WTC11 (cell line): ENCODE measurements at regions not wholly inside any gene's neighbourhood (a gene's known extent, or its start where the extent isn't known, plus 50 kb on each side); places are given as distances from the start of the nearest gene placed in this dataset.

Experiments
- ATAC-seq: fragments of 200-7000 bp; cut with Tn5 transposase; 2 replicates; pipeline ENCODE4 v1.10.0; 2021; ENCODE audit warnings: mild to moderate bottlenecking, moderate library complexity
- CTCF ChIA-PET: fragments of 300-600 bp; sonication (Branson Sonifier 250); formaldehyde crosslinking; loops from one replicate; lab custom pipeline; 2021; ENCODE audit warnings: antibody characterized with exemption; lab: Charles Lee
- POLR2A ChIA-PET: fragments of 350-600 bp; sonication (Branson Sonifier 250); formaldehyde crosslinking; loops from one replicate; lab custom pipeline; 2021; ENCODE audit warnings: antibody characterized with exemption; lab: Charles Lee
- DNase-seq: peaks from one replicate; pipeline ENCODE4 v3.0.0; 2021; ENCODE audit warnings: low spot score
- H3K27ac Mint-ChIP-seq: 2 replicates; pipeline ENCODE4 v1.8.0; 2021; ENCODE audit warnings: mixed read lengths
- H3K27me3 Mint-ChIP-seq: 2 replicates; pipeline ENCODE4 v1.8.0; 2021; ENCODE audit warnings: low read depth, mild to moderate bottlenecking, moderate library complexity, mixed read lengths
- H3K36me3 Mint-ChIP-seq: 2 replicates; pipeline ENCODE4 v1.8.0; 2021; ENCODE audit warnings: mixed read lengths
- H3K4me1 Mint-ChIP-seq: 2 replicates; pipeline ENCODE4 v1.8.0; 2022; ENCODE audit warnings: mixed read lengths
- H3K4me3 Mint-ChIP-seq: 2 replicates; pipeline ENCODE4 v1.8.0; 2021; ENCODE audit warnings: mild to moderate bottlenecking, moderate library complexity, mixed read lengths
- H3K9me3 Mint-ChIP-seq: 2 replicates; pipeline ENCODE4 v1.8.0; 2021; ENCODE audit warnings: mixed read lengths
- ATF1 ChIP-seq: sonication (generic); formaldehyde crosslinking; IDR thresholded peaks from 2 replicates; pipeline ENCODE4 v1.8.1; 2023; ENCODE audit warnings: mild to moderate bottlenecking, moderate library complexity, missing genetic modification reagents
- ATF2 ChIP-seq: sonication (generic); formaldehyde crosslinking; IDR thresholded peaks from 2 replicates; pipeline ENCODE4 v1.8.1; 2022; ENCODE audit warnings: low read depth, missing genetic modification reagents, borderline replicate concordance
- CREB1 ChIP-seq: sonication (generic); formaldehyde crosslinking; IDR thresholded peaks from 2 replicates; pipeline ENCODE4 v1.8.0; 2023; ENCODE audit warnings: mild to moderate bottlenecking, missing genetic modification reagents
- CREM ChIP-seq: sonication (generic); formaldehyde crosslinking; IDR thresholded peaks from 2 replicates; pipeline ENCODE4 v1.8.1; 2022; ENCODE audit warnings: mild to moderate bottlenecking, missing genetic modification reagents, moderate library complexity
- E2F1 ChIP-seq: sonication (generic); formaldehyde crosslinking; IDR thresholded peaks from 2 replicates; pipeline ENCODE4 v1.8.0; 2022; ENCODE audit warnings: mild to moderate bottlenecking, missing genetic modification reagents
- E2F5 ChIP-seq: sonication (generic); formaldehyde crosslinking; IDR thresholded peaks from 2 replicates; pipeline ENCODE4 v1.8.1; 2022; ENCODE audit warnings: mild to moderate bottlenecking, moderate library complexity, missing genetic modification reagents
- EMX1 ChIP-seq: fragments of 250-450 bp; sonication (Bioruptor Pico); IDR thresholded peaks from 2 replicates; pipeline ENCODE4 v1.8.0; 2021; ENCODE audit warnings: mild to moderate bottlenecking
- ERG ChIP-seq: fragments of 250-450 bp; sonication (Bioruptor Pico); IDR thresholded peaks from 2 replicates; pipeline ENCODE4 v1.8.0; 2021; ENCODE audit warnings: mild to moderate bottlenecking
- ETV6 ChIP-seq: sonication (generic); formaldehyde crosslinking; IDR thresholded peaks from 2 replicates; pipeline ENCODE4 v1.8.1; 2022; ENCODE audit warnings: mild to moderate bottlenecking, missing genetic modification reagents
- GTF2I ChIP-seq: fragments of 250-450 bp; sonication (Bioruptor Pico); conservative IDR thresholded peaks from 2 replicates; pipeline ENCODE4 v1.4.0; 2021; ENCODE audit warnings: mild to moderate bottlenecking
- IRF2 ChIP-seq: sonication (generic); formaldehyde crosslinking; IDR thresholded peaks from 2 replicates; pipeline ENCODE4 v1.8.0; 2022; ENCODE audit warnings: low read depth, missing genetic modification reagents, borderline replicate concordance
- KAT7 ChIP-seq: sonication (generic); formaldehyde crosslinking; IDR thresholded peaks from 2 replicates; pipeline ENCODE4 v1.8.1; 2023; ENCODE audit warnings: missing genetic modification reagents, mild to moderate bottlenecking, borderline replicate concordance
- NFATC4 ChIP-seq: fragments of 250-450 bp; sonication (Bioruptor Pico); IDR thresholded peaks from 2 replicates; pipeline ENCODE4 v1.9.0; 2021; ENCODE audit warnings: mild to moderate bottlenecking
- NFE2L1 ChIP-seq: sonication (generic); formaldehyde crosslinking; IDR thresholded peaks from 2 replicates; pipeline ENCODE4 v1.8.1; 2023; ENCODE audit warnings: missing genetic modification reagents
- OVOL2 ChIP-seq: fragments of 250-450 bp; sonication (Bioruptor Pico); IDR thresholded peaks from 2 replicates; pipeline ENCODE4 v1.9.0; 2021; ENCODE audit warnings: mild to moderate bottlenecking, borderline replicate concordance
- RORB ChIP-seq: fragments of 250-450 bp; sonication (Bioruptor Pico); IDR thresholded peaks from 2 replicates; pipeline ENCODE4 v1.9.0; 2021; ENCODE audit warnings: mild to moderate bottlenecking
- SOX15 ChIP-seq: fragments of 250-450 bp; sonication (Bioruptor Pico); IDR thresholded peaks from 2 replicates; pipeline ENCODE4 v1.9.0; 2021; ENCODE audit warnings: mild to moderate bottlenecking
- SP1 ChIP-seq: sonication (generic); formaldehyde crosslinking; conservative IDR thresholded peaks from 2 replicates; pipeline ENCODE4 v1.8.1; 2022; ENCODE audit warnings: missing genetic modification reagents
- TEAD1 ChIP-seq: sonication (generic); formaldehyde crosslinking; IDR thresholded peaks from 2 replicates; pipeline ENCODE4 v1.8.0; 2022; ENCODE audit warnings: mild to moderate bottlenecking, missing genetic modification reagents
- TEAD4 ChIP-seq: sonication (generic); formaldehyde crosslinking; IDR thresholded peaks from 2 replicates; pipeline ENCODE4 v1.8.0; 2022; ENCODE audit warnings: mild to moderate bottlenecking, missing genetic modification reagents
- USF1 ChIP-seq: sonication (generic); formaldehyde crosslinking; IDR thresholded peaks from 2 replicates; pipeline ENCODE4 v1.8.0; 2022; ENCODE audit warnings: mild to moderate bottlenecking, missing genetic modification reagents
- ZMAT4 ChIP-seq: fragments of 250-450 bp; sonication (Bioruptor Pico); IDR thresholded peaks from 2 replicates; pipeline ENCODE4 v1.9.0; 2021; ENCODE audit warnings: mild to moderate bottlenecking
- ZNF219 ChIP-seq: sonication (generic); formaldehyde crosslinking; IDR thresholded peaks from 2 replicates; pipeline ENCODE4 v1.8.0; 2023; ENCODE audit warnings: missing genetic modification reagents, mild to moderate bottlenecking, borderline replicate concordance
- ZNF232 ChIP-seq: sonication (generic); formaldehyde crosslinking; IDR thresholded peaks from 2 replicates; pipeline ENCODE4 v1.8.0; 2022; ENCODE audit warnings: mild to moderate bottlenecking, missing genetic modification reagents
- ZNF263 ChIP-seq: sonication (generic); formaldehyde crosslinking; IDR thresholded peaks from 2 replicates; pipeline ENCODE4 v1.8.1; 2022; ENCODE audit warnings: low read depth, mild to moderate bottlenecking, moderate library complexity, missing genetic modification reagents
- ZNF416 ChIP-seq: fragments of 250-450 bp; sonication (Bioruptor Pico); IDR thresholded peaks from 2 replicates; pipeline ENCODE4 v1.9.0; 2021; ENCODE audit warnings: mild to moderate bottlenecking, inconsistent platforms
- ZNF512 ChIP-seq: sonication (generic); formaldehyde crosslinking; IDR thresholded peaks from 2 replicates; pipeline ENCODE4 v1.8.1; 2022; ENCODE audit warnings: missing genetic modification reagents, borderline replicate concordance
- ZSCAN18 ChIP-seq: fragments of 250-450 bp; sonication (Bioruptor Pico); IDR thresholded peaks from 2 replicates; pipeline ENCODE4 v2.1.2; 2022; ENCODE audit warnings: mild to moderate bottlenecking, moderate library complexity

- no peak for TF ChIP-seq ZMAT4 (CRISPR knock-in tag)
- no peak for TF ChIP-seq KAT7
- no peak for TF ChIP-seq NFE2L1 (CRISPR knock-in tag)
- no peak for TF ChIP-seq EMX1 (CRISPR knock-in tag)
- TF ChIP-seq CREB1 (CRISPR knock-in tag), result no peak
Observed at GRCh38 chr2:224111576-224111975, 72.5 kb upstream of the SERPINE2 start (continued).

GRCh38 chr2:224110811-224111210 lies 71.7 kb upstream of the SERPINE2 start:
- Mint-ChIP-seq H3K4me3 (no peak overlapping the region), H3K4me1 (peaks cover 17% of the 10 kb centered on the region), H3K36me3 (peaks cover 11% of the 10 kb centered on the region; the same call in 1 of the 2 replicates), H3K27ac (no peak overlapping the region), H3K27me3 (no peaks in the 10 kb centered on the region), H3K9me3 (peaks cover 22% of the 10 kb centered on the region)
- ChIA-PET CTCF (interaction anchor here (0.7 to 1.4 kb wide), 3 partner anchors 138 to 176 kb away, joined by 3 to 4 read pairs (median 3); no protein-coding TSS in a partner anchor), POLR2A (no interaction called here)
- TF ChIP-seq SOX15 (CRISPR knock-in tag) (no peak), TEAD4 (no peak), SP1 (CRISPR knock-in tag) (no peak), ZNF416 (no peak), CREB1 (CRISPR knock-in tag) (no peak), ZNF263 (CRISPR knock-in tag) (no peak), NFATC4 (CRISPR knock-in tag) (no peak), ZNF512 (CRISPR knock-in tag) (no peak), USF1 (CRISPR knock-in tag) (no peak), CREM (CRISPR knock-in tag) (no peak), ATF2 (no peak), OVOL2 (no peak), ZSCAN18 (CRISPR knock-in tag) (no peak), E2F5 (CRISPR knock-in tag) (no peak)
- ATAC-seq (no peak; the same call in 1 of the 2 replicates), DNase-seq (no peak)

GRCh38 chr2:224109751-224110150 lies 70.7 kb upstream of the SERPINE2 start:
- POLR2A ChIA-PET, result no interaction called here
- no peaks in the 10 kb centered on the region for H3K27me3 Mint-ChIP-seq
- DNase-seq, result no peak
- peaks cover 17% of the 10 kb centered on the region for H3K4me1 Mint-ChIP-seq
- no peak overlapping the region for H3K27ac Mint-ChIP-seq
- peaks cover 2% of the 10 kb centered on the region; the same call in 1 of the 2 replicates for H3K36me3 Mint-ChIP-seq
- no peak for ATAC-seq
- H3K9me3 Mint-ChIP-seq, result peaks cover 12% of the 10 kb centered on the region
- CTCF ChIA-PET, result interaction anchor here (1.2 to 1.4 kb wide), 2 partner anchors 139 to 177 kb away, joined by 3 to 4 read pairs; no protein-coding TSS in a partner anchor
- no peak overlapping the region for H3K4me3 Mint-ChIP-seq
- TF ChIP-seq E2F1 (CRISPR knock-in tag) (no peak), GTF2I (CRISPR knock-in tag) (no peak), TEAD4 (no peak), CREM (CRISPR knock-in tag) (no peak), ATF1 (CRISPR knock-in tag) (no peak), ETV6 (CRISPR knock-in tag) (no peak), EMX1 (CRISPR knock-in tag) (no peak), TEAD1 (CRISPR knock-in tag) (no peak), ZNF232 (no peak), RORB (CRISPR knock-in tag) (no peak), ZNF219 (CRISPR knock-in tag) (no peak), ERG (no peak), IRF2 (CRISPR knock-in tag) (no peak)
